Activated naive CD4-positive, alpha-beta T cell treated with anti-CD3 and anti-CD28 coated beads for 36 hours (primary cell): ENCODE measurements at regions not wholly inside any gene's neighbourhood (a gene's known extent, or its start where the extent isn't known, plus 50 kb on each side); places are given as distances from the start of the nearest gene placed in this dataset.

Source experiments
- CTCF ChIA-PET: fragments of 350-600 bp; sonication (Branson Sonifier 250); formaldehyde crosslinking; loops from one replicate; lab custom pipeline; 2021; ENCODE audit warnings: antibody characterized with exemption; lab: Charles Lee
- DNase-seq: peaks from one replicate; pipeline ENCODE4 v3.0.0-alpha.2; 2020
- H3K27ac Mint-ChIP-seq: one replicate; pipeline ENCODE4 v1.8.0; 2021; ENCODE audit warnings: mild to moderate bottlenecking, mixed read lengths
- H3K27me3 Mint-ChIP-seq: one replicate; pipeline ENCODE4 v1.8.0; 2021; ENCODE audit warnings: low read depth, mixed read lengths
- H3K36me3 Mint-ChIP-seq: one replicate; pipeline ENCODE4 v1.8.0; 2021; ENCODE audit warnings: low read depth, mixed read lengths
- H3K4me1 Mint-ChIP-seq: one replicate; pipeline ENCODE4 v1.8.0; 2021; ENCODE audit warnings: low read depth, mixed read lengths
- H3K4me3 Mint-ChIP-seq: one replicate; pipeline ENCODE4 v1.8.0; 2021; ENCODE audit warnings: mild to moderate bottlenecking, moderate library complexity, mixed read lengths
- H3K9me3 Mint-ChIP-seq: one replicate; pipeline ENCODE4 v1.8.0; 2021; ENCODE audit warnings: mixed read lengths
- intact Hi-C: fragments of 100-400 bp; cut with micrococcal nuclease; formaldehyde crosslinking; loops from one replicate; pipeline ENCODE4 v1.15.1; 2023

DNA sequence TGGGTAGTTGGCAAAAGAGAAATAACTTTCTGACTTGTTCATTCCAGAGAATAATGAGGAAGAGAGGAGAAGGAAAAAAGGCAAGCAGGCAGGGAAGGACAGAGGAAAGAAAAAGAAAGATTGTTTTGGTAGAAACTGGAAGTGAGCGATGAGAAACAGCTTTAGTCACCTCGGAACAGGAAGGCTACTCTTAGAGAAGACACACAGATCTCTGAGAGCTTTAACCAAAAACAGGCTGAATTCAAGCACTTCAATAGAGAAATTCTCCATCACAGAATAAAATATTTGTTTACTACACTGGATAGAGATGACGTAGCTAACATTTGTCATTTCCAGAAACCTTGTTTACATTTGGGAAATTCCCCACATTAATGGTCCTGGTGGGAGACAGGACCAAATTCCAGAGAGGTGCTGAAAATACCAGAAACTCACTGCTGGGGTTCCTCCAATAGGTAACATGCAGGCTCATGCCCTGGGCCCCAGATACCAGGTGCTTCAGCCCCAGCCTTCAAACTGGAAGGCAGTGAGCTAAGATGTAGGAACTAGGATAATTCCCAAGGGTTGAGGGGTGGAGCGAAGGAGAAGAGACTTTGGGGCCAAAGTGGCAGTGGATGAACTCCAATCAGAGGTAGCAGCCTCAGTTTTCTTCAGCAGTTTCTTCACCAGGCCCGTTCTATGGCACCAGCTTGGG lies 227.7 kb upstream of the GRAMD2B start:
- CTCF ChIA-PET = no interaction called here
- peaks cover 4% of the 10 kb centered on the region for H3K9me3 Mint-ChIP-seq
- intact Hi-C loops = no loop called here
- no peaks in the 10 kb centered on the region for H3K4me1 Mint-ChIP-seq
- DNase-seq = no peak
- H3K36me3 Mint-ChIP-seq = no peaks in the 10 kb centered on the region
- H3K27ac Mint-ChIP-seq = no peak overlapping the region
- no peak overlapping the region for H3K4me3 Mint-ChIP-seq
- H3K27me3 Mint-ChIP-seq = no peaks in the 10 kb centered on the region

DNA sequence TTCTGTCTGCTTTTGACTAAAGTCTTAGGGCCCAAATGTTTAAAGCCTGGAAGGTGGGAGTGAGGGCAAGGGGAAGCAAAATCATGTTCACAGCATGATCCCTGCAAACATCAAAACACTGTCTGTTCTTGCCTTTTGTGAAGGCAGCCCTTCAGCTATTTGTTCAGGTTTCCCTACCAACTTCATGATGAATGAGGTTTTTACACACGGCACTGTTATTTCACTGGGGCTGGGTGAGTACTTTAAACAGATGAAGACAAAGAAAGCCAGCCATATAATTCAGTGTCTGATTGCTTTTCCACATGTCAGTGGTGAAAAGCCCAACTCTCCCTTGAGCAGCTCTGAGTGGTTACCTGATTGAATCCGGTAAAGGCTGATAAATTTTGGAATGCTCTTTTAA lies 224.7 kb upstream of the GRAMD2B start:
- Mint-ChIP-seq H3K27me3 (no peaks in the 10 kb centered on the region), H3K9me3 (peaks cover 6% of the 10 kb centered on the region), H3K36me3 (no peaks in the 10 kb centered on the region), H3K4me1 (no peaks in the 10 kb centered on the region), H3K4me3 (no peak overlapping the region), H3K27ac (no peak overlapping the region)
- intact Hi-C loops = no loop called here
- CTCF ChIA-PET = no interaction called here
- no peak for DNase-seq

DNA sequence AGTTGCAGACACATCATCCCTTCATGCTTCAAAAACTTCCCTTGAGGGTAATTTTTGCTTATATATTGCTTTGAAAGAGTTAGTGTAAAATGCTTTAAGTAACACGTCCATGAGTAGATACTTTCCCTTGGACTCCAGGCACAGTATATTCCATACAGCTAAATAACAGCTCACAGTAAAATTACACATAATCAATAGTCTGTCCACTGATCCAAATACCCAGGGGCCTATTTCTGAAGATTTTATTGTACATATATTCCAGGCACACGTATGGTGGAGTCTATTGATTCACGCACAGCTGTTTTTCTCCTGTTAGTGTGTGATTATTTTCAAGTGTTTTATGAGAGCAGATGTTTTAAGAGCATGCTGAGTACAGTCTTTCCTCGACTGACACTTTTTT lies 223.7 kb upstream of the GRAMD2B start:
- no peaks in the 10 kb centered on the region for H3K27me3 Mint-ChIP-seq
- intact Hi-C loops = no loop called here
- peaks cover 6% of the 10 kb centered on the region for H3K9me3 Mint-ChIP-seq
- no peak for DNase-seq
- H3K27ac Mint-ChIP-seq = no peak overlapping the region
- H3K36me3 Mint-ChIP-seq = no peaks in the 10 kb centered on the region
- H3K4me1 Mint-ChIP-seq = no peaks in the 10 kb centered on the region
- CTCF ChIA-PET = no interaction called here
- H3K4me3 Mint-ChIP-seq = no peak overlapping the region

DNA sequence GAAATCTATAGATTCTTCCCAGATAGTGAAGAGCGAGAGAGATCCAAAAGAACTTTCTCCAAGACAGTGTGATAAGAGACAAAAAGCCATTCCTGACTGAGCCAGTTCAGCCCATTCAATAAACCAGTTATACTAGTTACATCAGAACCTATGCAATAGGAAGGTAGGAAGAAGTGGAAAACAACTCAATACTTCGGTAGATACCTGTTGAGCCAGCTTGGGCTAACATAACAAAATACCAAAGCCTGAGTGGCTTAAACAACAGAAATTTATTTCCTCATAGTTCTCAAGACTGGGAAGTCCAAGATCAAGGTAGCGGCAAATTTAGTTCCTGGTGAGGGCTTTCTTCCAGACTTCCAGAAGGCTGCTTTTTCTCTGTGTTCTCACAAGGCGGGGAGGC lies 214.5 kb upstream of the GRAMD2B start:
- CTCF ChIA-PET = no interaction called here
- no peak overlapping the region for H3K27ac Mint-ChIP-seq
- no peak overlapping the region for H3K4me3 Mint-ChIP-seq
- no peaks in the 10 kb centered on the region for H3K36me3 Mint-ChIP-seq
- intact Hi-C loops = no loop called here
- no peak for DNase-seq
- no peaks in the 10 kb centered on the region for H3K27me3 Mint-ChIP-seq
- H3K9me3 Mint-ChIP-seq = peaks cover 13% of the 10 kb centered on the region
- H3K4me1 Mint-ChIP-seq = no peaks in the 10 kb centered on the region

DNA sequence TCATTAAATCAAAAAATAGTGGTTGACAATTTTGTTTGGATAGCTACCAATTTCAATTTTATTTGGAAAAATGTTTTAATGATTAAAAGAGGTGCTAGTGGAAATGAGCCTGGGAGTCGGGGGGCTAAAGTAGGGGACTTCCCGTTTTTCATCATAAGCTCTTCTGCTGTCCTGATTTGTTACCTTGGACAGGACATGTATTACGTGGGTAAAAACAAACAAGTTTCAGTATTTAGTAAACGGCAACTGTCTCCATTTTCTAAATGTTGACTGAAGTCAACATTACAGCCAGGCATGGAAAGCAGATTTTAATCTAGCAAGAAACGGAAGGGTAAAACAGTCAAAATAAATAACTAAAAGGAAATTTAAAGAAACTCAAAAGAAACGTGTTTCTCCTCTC lies 212.3 kb upstream of the GRAMD2B start:
- Mint-ChIP-seq H3K36me3 (no peaks in the 10 kb centered on the region), H3K4me1 (no peaks in the 10 kb centered on the region), H3K27ac (no peak overlapping the region), H3K4me3 (no peak overlapping the region), H3K9me3 (peaks cover 13% of the 10 kb centered on the region), H3K27me3 (no peaks in the 10 kb centered on the region)
- DNase-seq = no peak
- CTCF ChIA-PET = no interaction called here
- intact Hi-C loops = no loop called here

DNA sequence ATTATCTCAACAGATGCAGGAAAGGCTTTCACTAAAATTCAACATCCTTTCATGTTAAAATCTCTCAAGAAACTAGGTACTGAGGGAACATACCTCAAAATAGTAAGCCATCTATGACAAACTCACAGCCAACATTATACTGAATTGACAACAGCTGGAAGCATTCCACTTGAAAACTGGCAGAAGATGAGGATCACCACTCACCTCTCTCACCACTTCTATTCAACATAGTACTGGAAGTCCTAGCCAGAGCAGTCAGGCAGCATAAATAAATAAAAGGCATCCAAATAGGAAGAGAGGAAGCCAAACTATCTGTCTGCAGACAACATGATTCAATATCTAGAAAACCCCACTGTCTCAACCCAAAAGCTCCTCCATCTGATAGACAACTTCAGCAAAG lies 203.6 kb upstream of the GRAMD2B start:
- peaks cover 6% of the 10 kb centered on the region for H3K9me3 Mint-ChIP-seq
- intact Hi-C loops = no loop called here
- no peaks in the 10 kb centered on the region for H3K4me1 Mint-ChIP-seq
- CTCF ChIA-PET = no interaction called here
- no peaks in the 10 kb centered on the region for H3K27me3 Mint-ChIP-seq
- no peak overlapping the region for H3K27ac Mint-ChIP-seq
- H3K4me3 Mint-ChIP-seq = no peak overlapping the region
- no peak for DNase-seq
- H3K36me3 Mint-ChIP-seq = no peaks in the 10 kb centered on the region

DNA sequence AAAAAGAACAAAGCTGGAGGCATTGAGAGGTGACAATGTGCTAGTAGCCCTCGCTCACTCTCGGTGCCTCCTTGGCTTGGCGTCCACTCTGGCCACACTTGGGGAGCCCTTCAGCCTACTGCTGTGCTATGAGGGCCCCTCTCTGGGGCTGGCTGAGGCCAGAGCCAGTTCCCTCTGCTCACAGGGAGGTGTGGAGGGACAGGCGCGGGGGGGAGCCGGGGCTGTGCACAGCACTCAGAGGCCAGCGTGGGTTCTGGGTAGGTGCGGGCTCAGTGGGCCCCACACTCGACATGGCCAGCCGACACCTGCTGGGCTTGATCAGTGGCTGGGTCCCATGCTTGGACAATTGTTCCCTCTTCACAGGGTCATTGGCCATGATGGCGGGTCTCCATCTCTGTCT lies 202.5 kb upstream of the GRAMD2B start:
- intact Hi-C loops = no loop called here
- no peaks in the 10 kb centered on the region for H3K4me1 Mint-ChIP-seq
- CTCF ChIA-PET = no interaction called here

DNA sequence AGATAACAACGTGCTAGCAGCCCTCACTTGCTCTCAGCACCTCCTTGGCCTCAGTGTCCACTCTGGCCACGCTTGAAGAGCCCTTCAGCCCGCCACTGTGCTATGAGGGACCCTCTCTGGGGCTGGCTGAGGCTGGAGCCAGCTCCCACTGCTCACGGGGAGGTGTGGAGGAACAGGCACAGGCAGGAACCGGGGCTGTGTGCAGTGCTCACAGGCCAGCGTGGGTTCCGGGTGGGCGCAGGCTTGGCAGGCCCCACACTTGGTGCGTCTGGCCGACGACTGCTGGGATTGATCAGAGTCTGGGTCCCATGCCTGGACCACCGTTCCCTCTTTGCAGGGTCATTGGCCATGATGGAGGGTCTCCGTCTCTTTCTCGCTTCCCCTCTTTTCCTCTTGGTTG lies 194.3 kb upstream of the GRAMD2B start:
- CTCF ChIA-PET = no interaction called here
- Mint-ChIP-seq H3K4me3 (no peak overlapping the region), H3K4me1 (no peaks in the 10 kb centered on the region), H3K27me3 (no peaks in the 10 kb centered on the region), H3K27ac (no peak overlapping the region), H3K9me3 (peaks cover 9% of the 10 kb centered on the region), H3K36me3 (no peaks in the 10 kb centered on the region)
- no peak for DNase-seq
- intact Hi-C loops = no loop called here

More for the DNA sequence above, 202.5 kb upstream of the GRAMD2B start:
- H3K27me3 Mint-ChIP-seq = no peaks in the 10 kb centered on the region
- no peaks in the 10 kb centered on the region for H3K36me3 Mint-ChIP-seq
- DNase-seq = no peak
- no peak overlapping the region for H3K4me3 Mint-ChIP-seq
- H3K27ac Mint-ChIP-seq = no peak overlapping the region
- H3K9me3 Mint-ChIP-seq = peaks cover 6% of the 10 kb centered on the region

DNA sequence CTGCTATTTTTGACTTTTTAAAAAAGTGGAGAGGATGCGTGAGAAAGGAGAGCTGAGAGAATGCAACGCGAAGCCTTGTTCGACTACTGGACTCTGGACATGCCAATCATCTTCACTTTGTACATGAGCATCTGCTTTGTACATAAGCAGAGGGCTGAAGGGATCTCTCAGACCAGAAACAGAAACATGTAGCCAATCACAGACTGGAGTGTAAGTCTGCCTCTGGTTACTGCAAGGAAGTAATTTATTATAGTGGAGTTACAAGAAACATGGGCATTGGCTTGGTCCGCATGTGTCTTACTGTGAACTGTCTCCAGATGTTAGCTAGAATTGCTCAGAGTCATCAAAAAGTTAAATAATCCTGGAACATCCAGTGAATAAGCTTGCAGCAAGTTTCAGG lies 190.0 kb upstream of the GRAMD2B start:
- H3K4me1 Mint-ChIP-seq = no peaks in the 10 kb centered on the region
- no peak overlapping the region for H3K27ac Mint-ChIP-seq
- H3K9me3 Mint-ChIP-seq = peaks cover 2% of the 10 kb centered on the region
- intact Hi-C loops = no loop called here
- H3K4me3 Mint-ChIP-seq = no peak overlapping the region
- CTCF ChIA-PET = no interaction called here
- no peaks in the 10 kb centered on the region for H3K36me3 Mint-ChIP-seq
- no peak for DNase-seq
- no peaks in the 10 kb centered on the region for H3K27me3 Mint-ChIP-seq

DNA sequence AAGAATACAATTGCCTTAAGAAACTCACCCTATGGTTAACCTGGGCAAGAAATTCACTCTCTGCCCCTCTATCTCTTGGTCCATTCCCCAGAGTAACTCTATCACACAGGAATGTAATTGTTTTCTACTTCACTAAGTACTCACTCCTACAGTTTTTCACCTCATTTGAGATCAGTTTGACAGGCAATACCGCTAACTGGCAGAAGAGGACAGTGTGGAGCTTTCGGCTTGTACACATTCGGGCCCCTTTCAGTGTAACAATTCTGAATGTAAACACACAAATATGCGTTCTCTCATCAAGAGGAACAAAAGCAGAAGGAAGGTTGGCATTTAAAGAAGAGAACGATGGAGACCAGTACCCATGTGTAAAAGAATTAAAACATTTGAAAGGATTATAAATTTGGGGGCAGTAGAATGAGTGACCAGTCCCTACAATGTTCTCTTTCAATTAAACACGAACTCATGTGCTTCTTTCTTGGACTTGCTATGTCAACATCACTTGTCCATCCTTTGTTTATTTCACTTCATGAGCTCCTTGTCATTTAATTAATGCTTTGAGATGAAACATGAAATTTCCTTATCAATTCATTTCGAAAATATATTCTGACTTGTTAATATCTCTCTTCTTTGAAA lies 188.5 kb upstream of the GRAMD2B start:
- Mint-ChIP-seq H3K9me3 (peaks cover 2% of the 10 kb centered on the region), H3K4me3 (no peak overlapping the region), H3K27me3 (no peaks in the 10 kb centered on the region), H3K36me3 (no peaks in the 10 kb centered on the region), H3K27ac (no peak overlapping the region), H3K4me1 (no peaks in the 10 kb centered on the region)
- DNase-seq = no peak
- intact Hi-C loops = no loop called here
- CTCF ChIA-PET = no interaction called here

DNA sequence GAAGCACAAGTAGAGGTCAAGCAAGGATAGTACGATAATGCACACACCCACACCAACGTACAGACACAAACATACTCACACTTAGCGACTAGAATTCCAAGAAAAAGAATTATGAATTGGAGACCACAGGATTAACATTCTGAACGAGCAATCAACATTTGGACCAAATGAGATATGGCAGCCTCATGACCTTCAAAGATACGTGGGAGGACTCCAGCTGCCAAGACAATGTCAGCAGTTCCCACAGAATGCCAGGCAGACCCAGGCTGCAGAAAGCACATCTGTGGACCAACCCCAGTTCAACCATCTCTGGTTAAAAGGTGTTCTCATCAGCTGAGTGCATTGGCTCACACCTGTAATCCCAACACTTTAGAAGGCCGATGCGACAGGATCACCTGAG lies 187.6 kb upstream of the GRAMD2B start:
- Mint-ChIP-seq H3K27me3 (peaks cover 2% of the 10 kb centered on the region), H3K4me3 (no peak overlapping the region), H3K4me1 (no peaks in the 10 kb centered on the region), H3K27ac (no peak overlapping the region), H3K9me3 (no peaks in the 10 kb centered on the region), H3K36me3 (no peaks in the 10 kb centered on the region)
- CTCF ChIA-PET = no interaction called here
- intact Hi-C loops = no loop called here
- DNase-seq = no peak

DNA sequence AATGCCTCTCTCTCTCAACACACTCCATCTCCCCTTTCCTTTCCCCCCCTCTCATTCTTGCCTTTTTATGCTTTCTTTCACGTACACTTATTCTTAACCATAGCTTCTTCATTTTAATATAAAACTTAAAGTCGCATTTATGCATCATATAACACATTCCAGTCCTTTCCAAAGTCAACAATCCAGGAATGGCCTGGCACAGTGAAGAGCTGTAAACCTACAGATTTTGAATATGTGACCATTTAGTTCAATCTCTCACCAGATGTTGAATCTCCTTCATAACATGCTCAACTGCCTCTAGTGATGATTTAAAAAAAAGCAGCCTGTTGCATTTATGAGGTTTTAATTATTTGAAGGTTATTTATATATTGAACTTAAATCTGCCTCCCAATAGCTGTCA lies 186.2 kb upstream of the GRAMD2B start:
- intact Hi-C loops = no loop called here
- no peak for DNase-seq
- Mint-ChIP-seq H3K9me3 (no peaks in the 10 kb centered on the region), H3K27ac (no peak overlapping the region), H3K27me3 (peaks cover 2% of the 10 kb centered on the region), H3K36me3 (no peaks in the 10 kb centered on the region), H3K4me1 (no peaks in the 10 kb centered on the region), H3K4me3 (no peak overlapping the region)
- CTCF ChIA-PET = no interaction called here

DNA sequence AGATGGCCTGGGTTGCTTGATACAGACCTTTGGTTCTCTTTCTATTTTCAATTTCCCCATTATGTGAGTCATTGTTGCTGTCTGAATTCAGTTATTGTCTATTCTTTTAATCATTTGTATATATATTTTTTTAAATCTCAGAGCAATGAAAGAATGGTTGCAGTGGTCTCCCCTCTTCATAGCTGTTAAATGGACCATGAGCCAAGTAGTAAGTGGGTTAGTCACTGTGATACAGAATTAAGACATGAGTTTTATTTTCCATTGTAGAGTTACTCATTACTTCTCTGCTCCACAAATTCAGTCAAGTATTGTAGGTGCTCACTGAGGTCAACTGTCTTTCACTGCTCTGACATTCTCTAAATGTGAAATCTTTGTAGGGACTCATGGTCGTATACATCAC lies 174.6 kb upstream of the GRAMD2B start:
- intact Hi-C loops = no loop called here
- no peaks in the 10 kb centered on the region for H3K4me1 Mint-ChIP-seq
- H3K27ac Mint-ChIP-seq = no peak overlapping the region
- no peak for DNase-seq
- no peak overlapping the region for H3K4me3 Mint-ChIP-seq
- CTCF ChIA-PET = interaction anchor here (0.6 kb wide), 1 partner anchor 22 kb away, joined by 4 read pairs; no protein-coding TSS in a partner anchor
- no peaks in the 10 kb centered on the region for H3K27me3 Mint-ChIP-seq
- peaks cover 14% of the 10 kb centered on the region for H3K9me3 Mint-ChIP-seq
- H3K36me3 Mint-ChIP-seq = no peaks in the 10 kb centered on the region
